ENCODE measurements at regions not wholly inside any gene's neighbourhood (a gene's known extent, or its start where the extent isn't known, plus 50 kb on each side); places are given as distances from the start of the nearest gene placed in this dataset.

DNA sequence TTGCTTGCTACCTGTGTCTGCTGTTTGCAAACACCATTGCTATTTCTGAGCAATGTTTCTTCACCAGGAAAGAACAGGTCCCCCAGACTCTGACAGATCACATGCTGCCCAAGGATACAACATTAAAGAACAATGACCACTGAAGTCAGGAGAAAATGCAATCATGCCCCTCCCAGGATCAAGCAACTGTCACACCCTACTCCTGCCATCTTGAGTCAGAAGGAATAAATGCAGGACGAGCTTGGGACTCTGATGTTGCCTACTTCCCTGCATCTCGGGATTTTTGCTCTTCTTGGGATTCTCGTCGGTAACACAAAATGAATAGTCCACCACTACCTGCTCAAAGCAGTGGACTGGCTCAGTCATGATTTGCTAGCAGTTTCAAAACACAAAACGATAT, 490.6 kb downstream of the COG6 start:
- TF ChIP-seq CTCF (IDR thresholded peaks at IDR 0.05): no peak

GRCh38 chr13:40146611-40147117, 491.2 kb downstream of the COG6 start:
- no peak for TF ChIP-seq CTCF (IDR thresholded peaks at IDR 0.05)

DNA sequence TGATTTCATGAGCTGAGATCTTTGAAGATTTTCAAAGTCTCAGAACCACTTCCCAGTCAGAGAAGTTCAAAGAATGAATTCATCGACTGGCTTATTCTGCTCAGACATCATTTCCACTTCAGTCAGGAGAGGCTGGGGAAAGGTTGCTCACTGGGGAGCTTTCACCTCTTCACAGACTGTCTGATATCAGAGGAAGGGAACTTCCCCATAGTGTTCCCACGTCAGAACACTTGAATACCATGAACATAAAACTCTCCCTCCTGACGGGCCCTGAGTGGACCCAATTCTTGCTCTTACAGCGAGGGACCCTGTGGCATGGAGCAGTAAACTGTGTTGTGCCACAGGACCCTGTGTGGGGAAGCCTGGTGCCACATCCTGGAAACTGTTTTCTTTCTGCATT, 492.6 kb downstream of the COG6 start:
- no peak for TF ChIP-seq CTCF (IDR thresholded peaks at IDR 0.05)

DNA sequence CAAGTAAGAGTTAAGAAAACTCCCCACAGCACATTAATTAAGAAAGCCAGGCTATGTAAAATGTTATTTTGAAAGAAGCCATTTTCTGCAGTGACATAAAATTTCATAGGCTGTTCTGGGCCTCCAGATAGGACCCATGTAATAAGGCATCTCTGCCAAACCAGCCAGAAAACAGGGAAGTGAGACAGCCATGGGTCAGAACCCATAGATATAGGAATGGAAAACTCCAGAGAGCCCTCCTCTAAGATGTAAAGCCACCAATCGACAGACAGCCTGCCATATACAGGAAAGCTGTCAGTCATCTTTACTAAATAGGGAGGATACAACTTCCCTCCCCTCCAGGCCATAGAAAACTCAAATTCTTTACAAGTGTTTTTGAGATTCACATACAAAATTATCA, 493.3 kb downstream of the COG6 start:
- TF ChIP-seq CTCF (IDR thresholded peaks at IDR 0.05): no peak

DNA sequence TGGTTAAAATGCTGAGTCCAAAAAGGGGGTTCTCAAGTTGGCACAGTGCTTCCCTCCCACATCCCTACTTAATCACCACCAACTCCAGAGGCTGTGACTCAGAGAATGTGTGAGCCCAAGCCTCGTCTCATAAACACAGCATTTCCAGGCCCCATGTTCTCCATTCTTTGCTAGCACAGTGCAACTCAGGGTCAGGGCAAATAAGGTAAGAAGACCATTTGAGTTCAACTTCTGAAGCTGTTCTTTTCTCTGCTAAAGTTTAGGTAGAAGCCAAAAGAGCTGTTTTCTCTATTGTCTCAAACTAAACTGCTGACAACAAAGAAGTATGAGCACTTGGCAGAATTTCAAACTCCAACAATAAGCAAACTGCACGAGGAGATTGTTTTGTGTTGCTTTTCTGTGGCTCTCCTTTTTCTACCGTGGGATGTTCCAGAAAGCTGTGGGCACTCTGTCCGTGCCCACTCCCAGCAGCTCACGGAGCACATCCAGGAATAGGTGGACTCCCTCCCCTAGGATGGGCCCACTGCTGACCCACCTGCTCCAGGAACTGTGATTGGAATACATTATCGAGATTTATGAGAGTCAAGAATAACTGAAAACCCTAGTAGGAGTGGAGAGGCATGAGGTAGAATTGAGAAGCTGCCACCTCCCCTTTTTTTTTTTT, 494.3 kb downstream of the COG6 start:
- no peak for TF ChIP-seq CTCF (IDR thresholded peaks at IDR 0.05)

GRCh38 chr13:40151673-40152072, 496.2 kb downstream of the COG6 start:
- no peak for TF ChIP-seq CTCF (IDR thresholded peaks at IDR 0.05)

- TF ChIP-seq CTCF (IDR thresholded peaks at IDR 0.05): no peak
These were observed 496.7 kb downstream of the COG6 start for GRCh38 chr13:40152145-40152544.

DNA sequence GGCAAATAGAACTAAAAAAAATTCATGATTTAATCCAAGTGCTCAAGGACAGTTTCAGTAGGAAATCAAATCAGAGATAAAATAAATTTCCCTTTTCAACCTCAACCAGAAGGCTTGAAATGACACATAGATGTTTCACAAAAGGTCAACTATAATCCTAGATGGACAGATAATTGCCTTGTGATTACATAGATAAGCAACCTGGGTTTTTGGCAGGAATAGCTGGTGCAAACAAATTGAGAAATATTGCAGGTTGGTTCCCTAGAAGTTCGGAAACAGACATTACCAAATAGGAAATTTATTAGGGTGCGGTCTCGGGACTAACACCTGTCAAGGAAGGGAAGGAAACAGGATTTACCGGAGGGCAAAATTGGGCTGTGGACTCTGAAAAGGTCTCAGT, 497.5 kb downstream of the COG6 start:
- no peak for TF ChIP-seq CTCF (IDR thresholded peaks at IDR 0.05)
